SK-N-SH (cell line): ENCODE measurements at regions not wholly inside any gene's neighbourhood (a gene's known extent, or its start where the extent isn't known, plus 50 kb on each side); places are given as distances from the start of the nearest gene placed in this dataset.

Experiments
- GATA2 ChIP-seq: sonication (generic); formaldehyde crosslinking; IDR thresholded peaks from 2 replicates; pipeline ENCODE4 v1.5.0; 2020; ENCODE audit warnings: mild to moderate bottlenecking, missing genetic modification reagents
- MXI1 ChIP-seq: IDR thresholded peaks from 2 replicates; pipeline ENCODE4 v1.6.1; 2012; ENCODE audit warnings: mild to moderate bottlenecking, low read depth, low read length, improper control_type of control experiment
- TCF12 ChIP-seq: IDR thresholded peaks from 2 replicates; pipeline ENCODE4 v1.4.0; 2012
- TF ChIP-seq, protein P1 (sequence below): fragments of 200-600 bp; sonication (generic); IDR thresholded peaks from 2 replicates; pipeline ENCODE4 v1.6.1; 2017; ENCODE audit warnings: antibody characterized with exemption, mild to moderate bottlenecking, moderate library complexity

DNA sequence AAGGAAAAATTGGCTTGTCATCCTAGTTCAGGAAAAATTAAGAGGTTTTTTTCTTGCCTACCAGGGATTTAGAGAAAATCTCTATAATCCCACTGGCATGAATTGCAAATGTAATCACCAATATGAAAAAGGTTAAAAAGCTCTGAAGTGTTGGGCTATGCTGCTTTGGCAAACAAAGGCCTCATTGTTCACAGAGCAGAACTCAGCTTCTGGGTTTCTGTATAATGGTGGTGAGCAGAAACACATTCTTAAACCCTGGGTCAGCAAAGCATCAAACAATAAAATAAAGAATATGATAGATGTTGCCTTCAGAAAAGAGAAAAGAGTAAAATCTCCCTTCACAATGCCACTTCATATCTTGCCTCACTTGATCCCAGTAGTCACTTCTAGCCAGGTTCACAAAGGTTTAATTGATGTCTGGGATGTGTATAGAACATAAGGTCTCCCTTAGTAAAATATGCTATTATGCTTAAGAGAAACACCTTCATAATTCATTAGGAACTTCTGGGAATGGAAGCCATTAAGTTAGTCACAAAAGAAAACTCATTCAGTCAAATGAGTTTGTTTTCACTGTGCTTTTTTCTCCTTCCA, 1255.5 kb upstream of the PHF14 start:
- TF ChIP-seq, protein P1, sequence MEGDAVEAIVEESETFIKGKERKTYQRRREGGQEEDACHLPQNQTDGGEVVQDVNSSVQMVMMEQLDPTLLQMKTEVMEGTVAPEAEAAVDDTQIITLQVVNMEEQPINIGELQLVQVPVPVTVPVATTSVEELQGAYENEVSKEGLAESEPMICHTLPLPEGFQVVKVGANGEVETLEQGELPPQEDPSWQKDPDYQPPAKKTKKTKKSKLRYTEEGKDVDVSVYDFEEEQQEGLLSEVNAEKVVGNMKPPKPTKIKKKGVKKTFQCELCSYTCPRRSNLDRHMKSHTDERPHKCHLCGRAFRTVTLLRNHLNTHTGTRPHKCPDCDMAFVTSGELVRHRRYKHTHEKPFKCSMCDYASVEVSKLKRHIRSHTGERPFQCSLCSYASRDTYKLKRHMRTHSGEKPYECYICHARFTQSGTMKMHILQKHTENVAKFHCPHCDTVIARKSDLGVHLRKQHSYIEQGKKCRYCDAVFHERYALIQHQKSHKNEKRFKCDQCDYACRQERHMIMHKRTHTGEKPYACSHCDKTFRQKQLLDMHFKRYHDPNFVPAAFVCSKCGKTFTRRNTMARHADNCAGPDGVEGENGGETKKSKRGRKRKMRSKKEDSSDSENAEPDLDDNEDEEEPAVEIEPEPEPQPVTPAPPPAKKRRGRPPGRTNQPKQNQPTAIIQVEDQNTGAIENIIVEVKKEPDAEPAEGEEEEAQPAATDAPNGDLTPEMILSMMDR: no peak
- TF ChIP-seq MXI1 (no peak), TCF12 (no peak), GATA2 (CRISPR knock-in tag) (no peak)
